EL (cell line): ENCODE measurements at regions not wholly inside any gene's neighbourhood (a gene's known extent, or its start where the extent isn't known, plus 50 kb on each side); places are given as distances from the start of the nearest gene placed in this dataset.
"Not testable (repeated sequence)": the region's sequence is repeated elsewhere in the genome, so short reads cannot be mapped to it uniquely, and the experiment has no call there.

ENCODE experiments used
- DNase-seq: peaks from one replicate; pipeline ENCODE4 v3.0.0-alpha.2; 2016

DNA sequence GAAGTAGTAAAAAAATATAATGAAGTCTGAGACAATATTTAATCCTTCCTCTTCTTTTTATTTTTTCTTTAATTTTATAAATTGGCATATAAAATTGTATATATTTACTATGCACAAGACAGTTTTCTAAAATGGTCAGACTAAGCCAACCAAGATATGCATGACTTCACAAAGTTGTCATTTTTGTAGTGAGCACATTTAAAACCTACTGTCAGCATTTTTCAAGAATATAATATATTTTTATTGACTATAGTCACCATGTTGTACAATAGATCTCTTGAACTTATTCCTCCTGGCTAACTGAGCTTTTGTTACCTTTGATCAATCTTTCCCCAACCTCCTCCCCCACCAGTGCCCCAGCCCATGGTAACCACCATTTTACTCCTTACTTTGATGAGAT is 129.2 kb downstream of the ATP6V1G3 start:
- DNase-seq: no peak

DNA sequence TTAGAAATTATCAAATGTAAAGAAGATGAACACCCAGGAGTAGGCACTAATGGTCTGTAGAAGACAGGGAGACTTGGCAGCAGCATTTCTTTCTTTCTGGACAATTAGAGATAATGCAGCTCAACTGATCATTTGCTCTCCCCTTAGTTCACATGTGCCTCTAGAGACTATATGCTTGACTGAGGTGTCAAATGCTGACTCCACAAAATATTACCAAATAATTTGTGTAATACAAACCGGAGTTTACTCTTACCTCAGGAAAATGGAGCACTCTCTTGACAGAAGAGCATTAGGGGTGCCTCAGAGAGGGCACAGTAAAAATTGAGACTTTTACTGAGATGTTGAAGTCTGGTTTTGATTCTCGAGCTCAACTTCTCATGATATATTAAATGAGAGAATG is 131.8 kb downstream of the ATP6V1G3 start:
- no peak for DNase-seq

DNA sequence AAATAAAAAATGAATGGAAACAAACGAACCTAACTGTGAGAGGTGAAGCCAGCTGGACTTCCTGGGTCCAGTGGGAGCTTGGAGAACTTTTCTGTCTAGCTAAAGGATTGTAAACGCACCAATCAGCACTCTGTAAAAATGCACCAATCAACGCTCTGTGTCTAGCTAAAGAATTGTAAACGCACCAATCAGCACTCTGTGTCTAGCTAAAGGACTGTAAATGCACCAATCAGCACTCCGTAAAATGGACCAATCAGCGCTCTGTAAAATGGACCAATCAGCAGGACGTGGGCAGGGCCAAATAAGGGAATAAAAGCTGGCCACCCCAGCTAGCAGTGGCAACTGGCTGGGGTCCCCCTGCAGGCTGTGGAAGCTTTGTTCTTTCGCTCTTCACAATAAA is 135.8 kb downstream of the ATP6V1G3 start:
- not testable (repeated sequence) for DNase-seq

DNA sequence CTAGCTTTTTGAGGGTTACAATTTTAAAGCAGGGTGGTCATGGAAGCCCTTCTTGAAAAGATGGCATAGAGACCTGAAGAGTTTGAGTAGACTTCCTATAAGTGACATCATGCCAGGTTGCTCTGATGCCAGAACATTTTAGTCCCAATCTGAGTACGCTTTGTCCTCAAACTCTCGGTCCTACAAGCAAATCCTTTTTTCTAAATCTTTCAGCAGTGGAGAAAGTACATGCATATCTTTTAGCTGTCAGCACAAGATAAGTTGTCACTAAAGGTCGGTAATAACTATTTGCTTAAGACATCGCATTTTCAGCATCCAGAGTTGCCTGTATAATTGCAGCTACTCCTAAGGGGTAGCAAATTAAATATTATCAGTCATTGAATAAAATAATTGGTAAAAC is 140.4 kb downstream of the ATP6V1G3 start:
- DNase-seq: no peak

DNA sequence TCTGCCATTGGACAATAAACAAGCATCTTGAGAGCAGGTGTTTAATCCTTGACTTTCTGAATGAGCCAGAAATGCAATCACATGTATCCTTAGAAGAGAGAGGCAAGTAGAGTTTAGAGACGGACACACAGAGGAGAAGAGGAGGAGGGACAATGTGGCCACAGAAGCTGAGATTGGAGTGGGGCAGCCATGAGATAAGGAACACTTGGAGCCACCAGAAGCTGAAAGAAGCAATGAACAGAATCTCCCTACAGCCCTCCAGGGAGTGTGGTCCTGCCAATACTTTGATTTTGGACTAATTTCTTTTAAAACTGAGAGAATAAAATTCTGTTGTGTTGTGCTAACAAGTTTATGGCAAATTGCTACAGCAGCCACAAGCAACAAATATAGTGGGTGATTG is 141.0 kb downstream of the ATP6V1G3 start:
- DNase-seq: no peak

DNA sequence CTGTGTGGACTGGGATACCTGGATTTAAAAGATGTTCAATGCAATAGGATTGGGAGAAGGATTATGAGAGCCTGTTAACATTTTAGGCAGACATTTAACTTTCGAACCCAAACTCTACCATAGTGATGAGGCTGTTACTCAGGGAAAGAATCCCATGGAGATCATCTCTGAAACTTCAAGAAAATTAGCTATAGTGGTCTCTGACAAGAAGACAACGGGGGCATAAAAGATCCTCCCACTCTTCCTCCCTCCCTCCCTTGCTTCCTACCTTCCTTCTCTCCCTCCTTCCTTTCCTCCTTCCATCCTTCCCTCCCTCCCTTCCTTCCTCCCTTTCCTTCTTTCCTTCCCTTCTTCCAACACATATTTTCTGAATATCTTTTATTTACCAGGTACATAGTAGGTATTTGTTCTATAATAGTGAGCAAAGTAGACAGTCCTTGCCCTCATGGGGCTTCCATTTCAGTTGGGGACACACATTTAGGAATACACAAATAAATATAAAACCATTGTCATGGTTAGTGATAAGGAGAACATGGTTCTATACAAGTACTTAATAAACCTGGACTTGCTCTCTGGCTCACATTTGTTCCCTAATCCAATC is 143.2 kb downstream of the ATP6V1G3 start:
- no peak for DNase-seq

DNA sequence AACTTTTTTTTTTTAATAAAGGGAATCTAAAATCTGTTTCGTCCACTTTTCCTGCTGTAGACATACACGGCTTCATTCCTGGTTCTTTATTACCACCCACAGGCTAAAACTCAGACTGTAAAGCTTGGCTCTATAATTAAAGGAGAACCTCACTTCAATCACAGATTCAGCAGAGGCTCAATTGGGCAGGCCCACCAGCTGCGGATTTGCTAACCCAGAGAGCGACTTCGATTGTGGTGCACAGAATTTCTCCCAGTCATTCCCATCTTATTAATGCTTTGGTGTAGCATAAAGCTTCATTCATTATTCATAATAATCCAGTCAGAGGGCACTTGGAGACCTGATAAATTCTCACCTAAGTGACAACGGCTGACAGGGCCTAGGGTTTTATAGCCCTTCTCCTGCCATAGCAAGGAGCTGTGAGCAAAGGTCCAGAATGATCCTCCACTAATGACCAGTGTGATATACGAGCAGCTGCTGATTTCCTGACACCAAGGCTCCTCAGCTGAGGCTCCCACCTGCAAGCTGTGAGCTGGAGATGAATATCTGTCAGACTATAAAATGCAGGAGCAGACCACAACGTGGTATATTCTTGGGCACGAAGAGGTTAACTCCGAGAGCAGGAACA is 149.0 kb downstream of the ATP6V1G3 start:
- no peak for DNase-seq

DNA sequence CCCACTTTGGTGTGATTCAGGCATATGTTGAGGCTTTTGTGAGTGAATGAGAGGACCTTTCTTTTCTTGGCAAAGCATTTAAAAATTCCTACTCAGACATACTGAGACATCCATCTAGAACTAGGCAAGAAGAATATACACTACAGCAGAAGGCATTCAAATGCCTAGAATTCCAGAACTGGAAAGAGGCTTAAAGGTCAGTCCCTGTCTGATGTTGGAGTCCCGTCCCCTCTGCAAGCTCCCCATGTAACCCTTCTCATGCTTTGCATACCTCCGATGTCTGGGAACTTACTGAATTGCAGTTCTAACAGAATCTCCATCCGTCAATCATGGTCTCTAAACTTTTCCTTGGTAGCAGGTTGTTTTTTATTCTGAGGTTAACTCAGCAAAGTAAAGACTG is 152.9 kb downstream of the ATP6V1G3 start:
- peak; percentile 48 for DNase-seq

DNA sequence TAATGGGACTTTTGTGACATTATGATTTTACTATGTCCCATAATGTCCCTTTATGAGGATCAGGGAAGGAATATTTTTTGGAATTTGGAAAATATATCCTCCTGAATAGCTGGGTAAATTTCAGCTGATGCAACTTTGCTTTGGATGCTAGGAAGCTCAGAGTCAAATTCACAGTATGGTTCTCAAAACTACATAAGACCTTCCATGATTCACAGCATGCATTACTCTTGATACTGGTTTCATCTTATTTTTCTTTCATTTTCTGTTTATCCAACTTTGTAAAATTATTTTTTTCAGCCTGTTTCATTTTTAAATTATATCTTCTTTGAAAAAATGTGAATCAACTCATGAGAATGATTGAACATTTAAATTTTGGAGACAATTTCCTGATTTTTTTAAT is 160.2 kb downstream of the ATP6V1G3 start:
- DNase-seq: no peak

DNA sequence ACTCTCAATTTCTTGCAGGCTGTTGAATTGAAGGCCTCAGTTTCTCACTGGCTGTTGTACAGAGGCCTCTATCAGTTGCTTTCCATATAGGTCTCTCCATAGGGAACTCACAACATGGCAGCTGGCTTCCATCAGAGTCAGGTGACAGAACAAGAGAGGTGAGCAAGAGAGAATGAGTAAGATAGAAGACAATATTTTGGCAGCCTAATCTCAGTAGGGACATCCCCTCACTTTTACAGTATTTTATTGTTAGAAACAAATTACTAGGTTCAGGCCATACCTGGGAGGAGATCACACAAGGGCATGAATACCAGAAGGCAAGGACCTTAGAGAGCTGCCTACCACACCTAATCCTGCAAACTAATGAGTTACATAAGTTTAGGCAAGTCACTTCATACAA is 162.8 kb downstream of the ATP6V1G3 start:
- DNase-seq: no peak

DNA sequence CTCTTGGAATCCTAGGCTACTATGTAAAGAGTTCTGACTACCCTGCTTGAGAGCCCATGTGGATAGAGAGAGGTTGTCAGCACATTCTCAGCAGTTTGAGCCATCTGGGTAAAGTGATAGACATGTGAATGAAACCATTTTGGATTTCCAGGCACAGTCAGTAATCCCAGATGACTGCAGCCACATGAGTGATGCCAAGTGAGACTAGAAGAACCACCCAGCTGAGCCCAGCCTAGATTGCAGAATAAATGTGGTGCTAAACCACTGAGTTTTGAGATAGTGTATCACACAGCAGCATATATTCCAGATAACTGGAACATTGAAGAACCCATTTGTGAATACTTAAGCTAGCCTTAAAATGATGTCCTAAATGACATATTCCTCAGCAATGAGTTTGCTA is 166.2 kb downstream of the ATP6V1G3 start:
- no peak for DNase-seq

DNA sequence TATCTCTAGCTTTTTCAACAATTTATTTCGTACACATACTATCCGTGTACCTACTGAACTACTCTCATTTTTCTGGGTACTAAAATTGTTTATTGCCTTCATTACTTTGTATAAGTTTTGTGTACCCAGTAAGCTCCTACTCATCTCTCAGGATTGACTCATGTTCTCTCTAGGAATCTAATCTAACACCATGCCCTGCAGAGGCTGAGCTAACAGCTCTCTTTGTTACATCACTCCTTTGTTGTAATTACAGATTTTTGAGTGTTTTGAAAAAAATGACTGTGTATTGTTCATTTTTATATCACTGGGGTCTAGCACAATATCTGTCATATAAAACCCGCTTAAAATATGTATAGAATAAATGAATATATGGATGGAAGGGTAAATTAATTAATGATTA is 167.1 kb downstream of the ATP6V1G3 start:
- peak; percentile 15 for DNase-seq
